ENCODE measurements at regions not wholly inside any gene's neighbourhood (a gene's known extent, or its start where the extent isn't known, plus 50 kb on each side); places are given as distances from the start of the nearest gene placed in this dataset.

- TF ChIP-seq CTCF (IDR thresholded peaks at IDR 0.05): no peak
- no peak for TF ChIP-seq EP300 (IDR thresholded peaks at IDR 0.05)
These were observed 388.9 kb upstream of the KLF4 start for GRCh38 chr9:107878462-107878861.
